ACHN (cell line): ENCODE measurements at regions not wholly inside any gene's neighbourhood (a gene's known extent, or its start where the extent isn't known, plus 50 kb on each side); places are given as distances from the start of the nearest gene placed in this dataset.

Source experiments
- DNase-seq: peaks from one replicate; pipeline ENCODE4 v3.0.0-alpha.2; 2015
- in situ Hi-C: cut with HindIII; loops from 2 replicates; pipeline ENCODE4 v1.10.0; 2017; ENCODE audit warnings: low sequenced_read_pairs, low pct_ligation_motif_present, low pct_unique_long_range_greater_than_20kb

GRCh38 chr20:51306521-51307358 is 235.8 kb downstream of the NFATC2 start:
- DNase-seq = peak; percentile 58
- in situ Hi-C loops = no loop called here

- in situ Hi-C loops = no loop called here
- no peak for DNase-seq
These were observed 236.4 kb downstream of the NFATC2 start for GRCh38 chr20:51306081-51306480.

GRCh38 chr20:51305316-51306052 is 237.0 kb downstream of the NFATC2 start:
- in situ Hi-C loops = no loop called here
- no peak for DNase-seq

GRCh38 chr20:51303731-51304670 is 238.5 kb downstream of the NFATC2 start:
- DNase-seq = no peak
- in situ Hi-C loops = no loop called here

GRCh38 chr20:51301026-51301425 is 241.5 kb downstream of the NFATC2 start:
- in situ Hi-C loops = no loop called here
- no peak for DNase-seq

GRCh38 chr20:51300104-51300503 is 242.4 kb downstream of the NFATC2 start:
- DNase-seq = no peak
- in situ Hi-C loops = no loop called here

GRCh38 chr20:51299413-51299812 is 243.1 kb downstream of the NFATC2 start:
- no peak for DNase-seq
- in situ Hi-C loops = no loop called here

GRCh38 chr20:51298141-51298749 is 244.3 kb downstream of the NFATC2 start:
- in situ Hi-C loops = no loop called here

GRCh38 chr20:51287628-51288413 is 254.7 kb downstream of the NFATC2 start:
- DNase-seq = no peak
- in situ Hi-C loops = no loop called here

More at GRCh38 chr20:51298141-51298749, 244.3 kb downstream of the NFATC2 start:
- DNase-seq = no peak

- no peak for DNase-seq
- in situ Hi-C loops = no loop called here
These were observed 255.8 kb downstream of the NFATC2 start for GRCh38 chr20:51286758-51287157.

GRCh38 chr20:51285684-51286083 is 256.8 kb downstream of the NFATC2 start:
- in situ Hi-C loops = no loop called here
- DNase-seq = no peak

- in situ Hi-C loops = no loop called here
- no peak for DNase-seq
These were observed 257.6 kb downstream of the NFATC2 start for GRCh38 chr20:51284871-51285270.

GRCh38 chr20:51284176-51284575 is 258.3 kb downstream of the NFATC2 start:
- DNase-seq = no peak
- in situ Hi-C loops = no loop called here

- DNase-seq = no peak
- in situ Hi-C loops = no loop called here
These were observed 258.6 kb upstream of the KCNG1 start for GRCh38 chr20:51281521-51281920.

GRCh38 chr20:51280047-51280446 is 257.1 kb upstream of the KCNG1 start:
- in situ Hi-C loops = no loop called here

GRCh38 chr20:51277961-51278360 is 255.1 kb upstream of the KCNG1 start:
- in situ Hi-C loops = no loop called here

More at GRCh38 chr20:51280047-51280446, 257.1 kb upstream of the KCNG1 start:
- no peak for DNase-seq

GRCh38 chr20:51276296-51276695 is 253.4 kb upstream of the KCNG1 start:
- in situ Hi-C loops = no loop called here
- no peak for DNase-seq

More at GRCh38 chr20:51277961-51278360, 255.1 kb upstream of the KCNG1 start:
- no peak for DNase-seq

- in situ Hi-C loops = no loop called here
- no peak for DNase-seq
These were observed 252.9 kb upstream of the KCNG1 start for GRCh38 chr20:51275826-51276225.
